Heart right ventricle (tissue), 16 donors: ENCODE measurements at regions not wholly inside any gene's neighbourhood (a gene's known extent, or its start where the extent isn't known, plus 50 kb on each side); places are given as distances from the start of the nearest gene placed in this dataset.

Experiments
- ATAC-seq, 8 donors: fragments of 200-7000 bp; cut with Tn5 transposase; one replicate each; pipeline ENCODE4 v1.9.1; 2020; ENCODE audit warnings: mild to moderate bottlenecking in 8 of 8, moderate library complexity in 8 of 8, moderate number of reproducible peaks in 1 of 8
- DNase-seq, 2 donors: peaks; one replicate each; pipeline ENCODE4 v3.0.0-alpha.2; 2020
- H3K27ac ChIP-seq, 10 donors: fragments of 200-600 bp; sonication (generic) in 2 of 10; one replicate each; pipeline versions ENCODE4 v1.5.0 to v1.8.0; 2020 to 2022; ENCODE audit warnings: mild to moderate bottlenecking in 3 of 10
- H3K27me3 ChIP-seq, 7 donors: fragments of 200-600 bp; one replicate each; pipeline ENCODE4 v1.8.0; 2021 to 2022; ENCODE audit warnings: mild to moderate bottlenecking in 2 of 7
- H3K36me3 ChIP-seq, 9 donors: fragments of 200-600 bp; sonication (generic) in 1 of 9; one replicate each; pipeline versions ENCODE4 v1.5.0 to v1.8.0; 2020 to 2022; ENCODE audit warnings: mild to moderate bottlenecking in 2 of 9
- H3K4me1 ChIP-seq, 9 donors: fragments of 200-600 bp; sonication (generic) in 1 of 9; one replicate each; pipeline versions ENCODE4 v1.5.0 to v1.8.0; 2020 to 2022; ENCODE audit warnings: mild to moderate bottlenecking in 4 of 9
- H3K4me3 ChIP-seq, 10 donors: fragments of 200-600 bp; sonication (generic) in 2 of 10; one replicate each; pipeline versions ENCODE4 v1.5.0 to v1.8.0; 2020 to 2022; ENCODE audit warnings: mild to moderate bottlenecking in 7 of 10, moderate library complexity in 2 of 10
- H3K9me3 ChIP-seq, 11 donors: fragments of 200-600 bp in 10 of 11; sonication (generic) in 2 of 11; one replicate each; pipeline versions ENCODE4 v1.5.0 to v1.8.0; 2013 to 2022; ENCODE audit warnings: mild to moderate bottlenecking in 2 of 11, control low read depth in 1 of 11, moderate library complexity in 1 of 11
- WGBS, 2 donors: extraction: QIAGEN DNeasy Blood & Tissue Kit; methylation state at CpG; one replicate each; pipeline ENCODE4 v1.1.7; 2013; ENCODE audit warnings: inconsistent platforms in 1 of 2; 5-methylcytosine and 5-hydroxymethylcytosine counted together
- intact Hi-C, 10 donors: fragments of 100-400 bp; cut with DNase I; formaldehyde crosslinking; loops; one replicate each; pipeline versions ENCODE4 v1.11.1 to v1.14.2; 2022
- TF ChIP-seq, protein P1 (sequence below), 9 donors: fragments of 200-600 bp; sonication (generic) in 2 of 9; IDR thresholded peaks; one replicate each; pipeline versions ENCODE4 v1.5.0 to v1.8.0; 2021 to 2022; ENCODE audit warnings: antibody characterized with exemption in 9 of 9, mild to moderate bottlenecking in 5 of 9, moderate library complexity in 1 of 9
- donor health status: Arrhythmogenic right ventricular cardiomyopathy.
- donor health status: ischemic (EF 13 %, LVEDD 7.1; RV severe dilation, severe dysfunction).
- donor health status: healthy with polysubstance abuse.
- donor health status: DM: no; HTN: yes; CAD: no.
- donor health status: DM: no; HTN: no; CAD: no.
- donor health status: ischemic (EF 25% LVEDD 6.9; RV normal size, moderate dysfunction).
- donor health status: ischemic (EF 25% LVEDD 5.7; RV mildly dilated, moderate dysfunction).
- donor health status: healthy.
- donor health status: DM: yes; HTN: yes; CAD: no.
- donor health status: Ischemic cardiomyopathy.
- donor health status: ischemic (EF 35%, LVEDD 5.7; RV mildly dilated, moderate dysfunction).
- donor health status: nonischemic (EF 11% LVEDD 7.7; RV severe dilation, severe dysfunction).
- donor health status: DM: yes; HTN: yes; CAD: no.
- donor health status: PGD.
- donor health status: ischemic (EF 29% LVEDD 5.4; RV normal size, mild dysfunction).
- donor health status: nonischemic (EF 23%, LVEDD 6.1; RV moderate dilation, normal function).

DNA sequence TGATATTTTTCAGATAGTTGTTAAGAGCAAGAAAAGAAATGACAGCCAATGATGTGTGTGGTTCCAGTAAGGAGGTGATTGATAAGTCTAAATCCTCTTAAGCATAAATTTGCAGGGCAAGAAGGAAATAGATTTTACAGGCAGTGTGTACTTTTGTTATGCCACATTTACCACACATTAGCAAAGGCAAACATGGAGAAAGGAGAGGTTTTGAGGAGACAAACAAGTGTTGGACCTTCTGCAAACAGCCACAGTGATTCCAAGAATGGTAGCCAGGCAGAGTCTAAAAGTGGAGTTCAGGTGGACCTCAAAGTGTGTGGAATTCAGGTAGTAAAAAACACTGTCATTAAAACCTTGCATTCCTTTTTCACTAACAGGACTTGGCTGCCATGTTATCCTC lies 295.9 kb upstream of the ITGA1 start:
- Histone ChIP-seq H3K27me3 (no peaks in the 10 kb centered on the region), H3K36me3 (no peaks in the 10 kb centered on the region), H3K4me3 (no peak overlapping the region), H3K4me1 (no peaks in the 10 kb centered on the region), H3K27ac (no peak overlapping the region), H3K9me3 (no peaks in the 10 kb centered on the region)
- TF ChIP-seq, protein P1, sequence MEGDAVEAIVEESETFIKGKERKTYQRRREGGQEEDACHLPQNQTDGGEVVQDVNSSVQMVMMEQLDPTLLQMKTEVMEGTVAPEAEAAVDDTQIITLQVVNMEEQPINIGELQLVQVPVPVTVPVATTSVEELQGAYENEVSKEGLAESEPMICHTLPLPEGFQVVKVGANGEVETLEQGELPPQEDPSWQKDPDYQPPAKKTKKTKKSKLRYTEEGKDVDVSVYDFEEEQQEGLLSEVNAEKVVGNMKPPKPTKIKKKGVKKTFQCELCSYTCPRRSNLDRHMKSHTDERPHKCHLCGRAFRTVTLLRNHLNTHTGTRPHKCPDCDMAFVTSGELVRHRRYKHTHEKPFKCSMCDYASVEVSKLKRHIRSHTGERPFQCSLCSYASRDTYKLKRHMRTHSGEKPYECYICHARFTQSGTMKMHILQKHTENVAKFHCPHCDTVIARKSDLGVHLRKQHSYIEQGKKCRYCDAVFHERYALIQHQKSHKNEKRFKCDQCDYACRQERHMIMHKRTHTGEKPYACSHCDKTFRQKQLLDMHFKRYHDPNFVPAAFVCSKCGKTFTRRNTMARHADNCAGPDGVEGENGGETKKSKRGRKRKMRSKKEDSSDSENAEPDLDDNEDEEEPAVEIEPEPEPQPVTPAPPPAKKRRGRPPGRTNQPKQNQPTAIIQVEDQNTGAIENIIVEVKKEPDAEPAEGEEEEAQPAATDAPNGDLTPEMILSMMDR (IDR thresholded peaks at IDR 0.05) = no peak
- DNase-seq = no peak
- intact Hi-C loops = no loop called here
- ATAC-seq = no peak

DNA sequence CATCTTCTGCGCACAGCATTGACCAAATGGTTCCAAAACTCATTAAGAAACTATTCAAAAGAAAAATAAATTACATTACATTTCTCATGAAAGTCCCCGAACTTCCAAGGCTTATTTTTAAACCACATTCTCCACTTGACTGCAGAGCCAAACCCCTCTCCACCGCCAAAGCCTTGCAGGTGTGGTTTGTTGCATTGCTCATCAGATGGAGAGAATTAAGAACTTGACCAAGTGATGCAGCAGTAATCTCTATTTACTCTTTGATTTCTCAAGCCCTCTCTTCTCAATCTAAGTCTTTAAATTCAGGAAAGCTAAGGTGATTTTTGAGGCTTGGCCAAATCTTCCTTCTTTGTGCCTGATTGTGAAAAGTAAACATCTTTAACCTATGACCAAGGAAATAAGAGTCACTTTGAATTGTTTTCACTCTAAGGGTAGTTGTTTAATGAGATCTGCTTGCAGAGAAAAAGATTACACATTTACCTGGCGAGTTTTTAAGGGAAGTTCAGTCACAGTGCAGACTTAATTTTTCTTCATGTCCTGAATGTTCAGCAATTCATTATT lies 290.5 kb upstream of the ITGA1 start:
- no peaks in the 10 kb centered on the region for H3K4me1 ChIP-seq
- ATAC-seq (no peak), DNase-seq (no peak)
- H3K27me3 ChIP-seq = no peaks in the 10 kb centered on the region
- WGBS, 2 donors = 86 to 88% methylated on average over 4 of the region's 4 CpGs
- no peak overlapping the region for H3K4me3 ChIP-seq
- no peak overlapping the region for H3K27ac ChIP-seq
- intact Hi-C loops = no loop called here
- H3K9me3 ChIP-seq = no peaks in the 10 kb centered on the region
- TF ChIP-seq, protein P1 (IDR thresholded peaks at IDR 0.05) = no peak
- no peaks in the 10 kb centered on the region for H3K36me3 ChIP-seq

DNA sequence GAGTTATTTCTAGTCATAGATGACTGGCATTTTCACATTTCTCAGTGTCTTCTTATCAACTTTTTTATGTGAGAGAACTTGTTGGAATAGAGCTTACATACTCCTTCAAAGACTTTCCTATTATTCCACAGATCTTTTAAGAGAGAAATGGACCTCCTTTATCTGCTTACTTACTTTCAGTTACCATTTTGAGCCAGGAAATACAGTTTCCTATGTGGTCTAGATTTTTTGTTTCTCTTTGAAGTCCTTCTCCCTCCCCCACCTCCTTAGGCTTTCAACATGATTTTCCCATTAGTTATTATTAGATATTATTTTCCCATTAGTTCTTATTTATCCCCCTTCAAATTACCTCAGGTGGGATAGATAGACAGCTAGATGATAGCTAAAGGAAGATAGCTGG lies 289.1 kb upstream of the ITGA1 start:
- H3K27me3 ChIP-seq = no peaks in the 10 kb centered on the region
- no peak for ATAC-seq
- no peak overlapping the region for H3K4me3 ChIP-seq
- H3K9me3 ChIP-seq = no peaks in the 10 kb centered on the region
- intact Hi-C loops = no loop called here
- H3K27ac ChIP-seq = no peak overlapping the region
- TF ChIP-seq, protein P1 (IDR thresholded peaks at IDR 0.05) = no peak
- no peak for DNase-seq
- H3K36me3 ChIP-seq = no peaks in the 10 kb centered on the region
- H3K4me1 ChIP-seq = no peaks in the 10 kb centered on the region

DNA sequence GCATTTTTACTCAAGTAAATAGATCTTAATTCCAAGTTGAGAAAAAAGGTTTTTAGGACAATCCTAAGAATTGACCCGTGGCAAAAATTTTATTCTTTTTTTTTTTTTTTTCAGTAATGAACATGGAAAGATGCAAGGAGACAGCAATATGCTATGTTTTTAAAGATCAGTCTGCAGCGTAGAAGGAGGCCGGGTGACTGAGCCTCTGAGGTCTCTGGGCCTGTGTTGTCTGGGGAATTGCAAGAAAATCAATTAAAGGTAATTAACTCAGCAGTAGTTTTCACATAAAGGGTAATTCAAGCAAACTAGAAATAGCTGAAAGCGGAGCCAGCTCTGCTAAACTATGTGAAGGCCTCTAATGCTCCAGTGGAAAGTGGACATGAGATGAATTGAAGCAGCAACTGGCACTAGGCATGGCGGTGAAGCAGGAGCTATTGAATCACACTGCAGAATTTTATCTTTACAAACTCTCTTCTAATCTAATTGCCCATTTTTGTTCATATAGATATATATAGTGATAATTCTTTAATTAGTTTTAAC lies 285.2 kb upstream of the ITGA1 start:
- H3K36me3 ChIP-seq = no peaks in the 10 kb centered on the region
- intact Hi-C loops = no loop called here
- no peaks in the 10 kb centered on the region for H3K27me3 ChIP-seq
- no peaks in the 10 kb centered on the region for H3K9me3 ChIP-seq
- H3K4me3 ChIP-seq = no peak overlapping the region
- H3K27ac ChIP-seq = no peak overlapping the region
- H3K4me1 ChIP-seq = no peaks in the 10 kb centered on the region
- TF ChIP-seq, protein P1 (IDR thresholded peaks at IDR 0.05) = no peak
- 89 to 92% methylated on average over 5 of the region's 5 CpGs for WGBS, 2 donors
- ATAC-seq (no peak), DNase-seq (no peak)
